WI38 (cell line): ENCODE measurements at regions not wholly inside any gene's neighbourhood (a gene's known extent, or its start where the extent isn't known, plus 50 kb on each side); places are given as distances from the start of the nearest gene placed in this dataset.

Source experiments
- H3K4me3 ChIP-seq: 2 replicates; pipeline ENCODE4 v1.5.1; 2011; ENCODE audit warnings: low read depth, mild to moderate bottlenecking, control low read depth, low read length
- TF ChIP-seq, protein P1 (sequence below): IDR thresholded peaks from 2 replicates; pipeline ENCODE4 v1.5.1; 2012; ENCODE audit warnings: low read depth, mild to moderate bottlenecking, control low read depth, low read length

DNA sequence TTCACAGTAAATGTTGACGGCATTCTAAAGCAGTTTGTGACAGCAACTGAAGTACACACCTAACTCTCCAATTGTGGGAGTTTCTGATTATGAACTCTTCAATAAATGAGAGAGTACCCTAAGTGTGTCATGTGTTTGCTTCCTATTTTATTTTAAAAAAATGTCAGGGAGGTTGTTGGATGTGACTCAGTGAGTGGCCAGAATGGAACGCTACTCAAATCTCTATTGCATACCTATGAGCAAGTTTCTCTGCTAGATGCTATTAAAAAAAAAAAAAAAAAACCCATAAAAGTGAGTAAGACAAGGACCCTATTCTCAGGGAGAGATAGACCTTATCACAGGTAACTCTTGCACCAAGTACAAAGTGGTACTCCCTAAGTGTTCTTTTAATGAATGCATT, 256.6 kb downstream of the BTG1 start:
- TF ChIP-seq, protein P1, sequence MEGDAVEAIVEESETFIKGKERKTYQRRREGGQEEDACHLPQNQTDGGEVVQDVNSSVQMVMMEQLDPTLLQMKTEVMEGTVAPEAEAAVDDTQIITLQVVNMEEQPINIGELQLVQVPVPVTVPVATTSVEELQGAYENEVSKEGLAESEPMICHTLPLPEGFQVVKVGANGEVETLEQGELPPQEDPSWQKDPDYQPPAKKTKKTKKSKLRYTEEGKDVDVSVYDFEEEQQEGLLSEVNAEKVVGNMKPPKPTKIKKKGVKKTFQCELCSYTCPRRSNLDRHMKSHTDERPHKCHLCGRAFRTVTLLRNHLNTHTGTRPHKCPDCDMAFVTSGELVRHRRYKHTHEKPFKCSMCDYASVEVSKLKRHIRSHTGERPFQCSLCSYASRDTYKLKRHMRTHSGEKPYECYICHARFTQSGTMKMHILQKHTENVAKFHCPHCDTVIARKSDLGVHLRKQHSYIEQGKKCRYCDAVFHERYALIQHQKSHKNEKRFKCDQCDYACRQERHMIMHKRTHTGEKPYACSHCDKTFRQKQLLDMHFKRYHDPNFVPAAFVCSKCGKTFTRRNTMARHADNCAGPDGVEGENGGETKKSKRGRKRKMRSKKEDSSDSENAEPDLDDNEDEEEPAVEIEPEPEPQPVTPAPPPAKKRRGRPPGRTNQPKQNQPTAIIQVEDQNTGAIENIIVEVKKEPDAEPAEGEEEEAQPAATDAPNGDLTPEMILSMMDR = no peak
- no peak overlapping the region for H3K4me3 ChIP-seq

DNA sequence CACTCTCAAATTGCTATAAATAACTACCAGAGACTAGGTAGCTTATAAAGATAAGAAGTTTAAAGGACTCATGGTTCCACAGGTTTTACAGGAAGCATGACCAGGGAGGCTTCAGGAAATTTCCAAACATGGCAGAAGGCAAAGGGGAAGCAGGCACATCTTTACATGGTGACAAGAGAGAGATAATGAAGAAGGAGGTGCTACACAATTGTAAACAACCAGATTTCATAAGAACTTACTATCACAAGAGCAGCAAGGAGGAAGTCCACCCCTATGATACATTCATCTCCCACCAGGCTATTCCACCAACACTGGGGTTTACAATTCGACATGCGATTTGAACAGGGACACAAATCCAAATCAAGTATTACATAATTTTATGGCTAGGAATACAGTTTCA, 257.7 kb downstream of the BTG1 start:
- TF ChIP-seq, protein P1 = no peak
- H3K4me3 ChIP-seq = no peak overlapping the region

DNA sequence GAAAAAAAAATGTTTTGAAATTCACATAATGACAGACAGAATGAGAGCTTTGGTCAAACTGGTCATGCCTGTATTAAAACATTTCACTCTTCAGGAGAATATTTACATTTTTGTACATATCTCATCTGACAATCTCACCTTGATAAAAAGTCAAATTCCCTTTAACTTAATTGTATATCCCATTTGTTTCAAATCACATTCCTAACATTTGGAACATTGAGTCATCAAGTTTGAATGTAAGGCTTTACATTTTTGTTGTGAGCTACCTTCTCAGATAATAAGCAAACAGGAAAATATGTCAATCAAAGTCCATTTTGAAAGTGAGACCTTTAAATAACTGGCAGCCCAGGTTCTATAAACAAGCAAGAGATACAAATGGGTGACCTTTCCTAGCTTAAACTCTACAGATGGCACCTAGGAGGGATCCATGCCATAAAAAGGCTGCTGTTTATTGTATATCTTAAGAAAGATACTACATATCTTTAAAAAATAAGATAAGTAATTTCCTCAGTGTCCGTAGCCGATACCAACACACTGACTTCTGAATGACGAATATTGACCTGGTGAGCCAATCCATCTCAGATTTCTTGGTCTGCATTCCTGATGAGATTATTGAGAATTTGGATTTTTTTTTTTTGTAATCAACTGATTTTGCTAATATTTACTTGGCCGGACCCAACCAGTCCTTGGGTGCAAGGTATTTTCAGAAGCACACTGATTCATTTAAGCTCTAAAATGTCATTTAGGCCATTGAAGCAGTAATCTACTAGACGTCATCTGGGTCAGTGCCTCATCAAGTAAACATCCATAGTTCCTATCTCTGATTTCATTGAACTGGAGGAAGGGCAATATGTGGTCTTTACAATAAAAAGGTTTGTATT, 259.6 kb downstream of the BTG1 start:
- H3K4me3 ChIP-seq = no peak overlapping the region
- TF ChIP-seq, protein P1 = no peak

DNA sequence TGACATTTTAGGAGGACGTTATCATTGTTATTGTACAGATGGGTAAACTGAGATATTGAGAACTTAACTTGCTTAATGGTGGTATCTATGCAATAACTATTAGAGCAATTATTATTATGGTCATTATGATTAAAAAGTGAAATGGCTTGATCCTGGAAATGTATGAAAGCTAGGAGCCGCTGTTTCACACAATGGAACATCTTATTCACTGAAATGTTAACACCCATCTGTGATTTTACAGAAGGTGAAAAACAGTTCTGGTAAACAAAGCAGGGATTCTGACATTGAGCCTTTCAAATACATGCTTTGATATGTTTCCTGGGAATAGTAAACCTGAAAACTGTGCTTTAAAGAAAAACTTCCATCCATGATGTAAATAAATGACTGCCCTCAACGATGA, 261.4 kb downstream of the BTG1 start:
- H3K4me3 ChIP-seq = no peak overlapping the region

DNA sequence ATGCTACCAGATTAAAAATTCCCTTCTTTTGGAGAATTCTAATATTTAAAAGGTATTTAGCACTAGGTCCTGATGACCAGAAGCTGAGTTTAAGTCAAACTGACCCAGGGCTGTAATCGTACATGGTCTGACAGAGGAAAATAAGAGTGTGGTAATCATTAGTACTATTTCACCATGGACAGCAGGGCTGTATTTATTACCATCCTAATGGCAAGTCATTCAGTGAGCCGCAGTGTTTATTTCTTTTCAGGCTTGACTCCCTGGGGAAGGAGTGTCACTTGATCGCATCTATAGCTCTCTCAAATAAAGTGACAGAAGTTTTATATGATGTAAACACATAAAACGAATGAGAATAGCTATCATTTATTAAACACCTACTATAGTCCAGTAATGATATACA, 261.8 kb downstream of the BTG1 start:
- H3K4me3 ChIP-seq = no peak overlapping the region
- TF ChIP-seq, protein P1 = no peak

More for the DNA sequence above, 261.4 kb downstream of the BTG1 start:
- TF ChIP-seq, protein P1 = no peak

DNA sequence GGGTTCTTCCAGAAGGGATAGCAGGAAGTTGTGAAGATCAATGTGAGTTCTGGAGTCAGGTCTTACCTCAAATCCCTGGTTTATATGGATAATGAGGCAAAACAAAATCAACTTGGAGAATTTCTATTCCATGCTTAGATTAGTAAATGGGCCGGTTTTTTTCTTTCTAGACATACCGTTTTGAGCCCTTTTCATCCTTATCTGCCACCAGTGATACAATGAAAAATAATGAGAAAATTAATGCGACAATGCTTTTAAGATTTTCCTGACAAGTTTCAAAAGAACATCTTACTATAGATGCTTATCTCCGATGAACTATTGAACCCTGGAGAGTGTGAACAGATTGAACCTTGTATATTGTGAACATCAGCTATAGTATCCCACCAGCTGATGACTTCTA, 262.7 kb downstream of the BTG1 start:
- H3K4me3 ChIP-seq = no peak overlapping the region
- TF ChIP-seq, protein P1 = no peak

DNA sequence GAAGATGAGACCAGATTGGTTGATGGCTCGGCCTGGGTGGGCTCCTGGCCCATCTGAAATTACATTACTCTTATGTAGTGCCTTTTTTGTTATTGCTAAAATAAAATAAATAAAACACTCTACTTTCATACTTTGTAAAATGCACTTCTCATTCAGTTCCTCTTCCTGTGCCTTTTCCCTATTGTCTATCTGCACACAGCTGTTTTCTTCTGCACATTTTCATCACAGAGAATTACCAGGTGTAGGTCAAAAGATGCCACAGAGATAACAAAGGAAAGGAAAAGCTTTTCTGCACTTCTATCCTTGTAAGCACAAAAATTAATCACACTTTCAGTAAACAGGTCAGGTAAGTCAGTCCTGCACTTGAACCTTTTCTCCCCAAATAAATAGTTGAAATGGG, 265.1 kb downstream of the BTG1 start:
- H3K4me3 ChIP-seq = no peak overlapping the region
- TF ChIP-seq, protein P1 = no peak
